GM23248 (cell line): ENCODE measurements at regions not wholly inside any gene's neighbourhood (a gene's known extent, or its start where the extent isn't known, plus 50 kb on each side); places are given as distances from the start of the nearest gene placed in this dataset.
"Not testable (repeated sequence)": the region's sequence is repeated elsewhere in the genome, so short reads cannot be mapped to it uniquely, and the experiment has no call there.

Experiments
- EZH2 ChIP-seq: fragments of 200-600 bp; sonication (generic); IDR thresholded peaks from 2 replicates; pipeline ENCODE4 v1.6.1; 2018; ENCODE audit warnings: antibody characterized with exemption, mild to moderate bottlenecking; ENCODE audit not compliant: insufficient read depth, poor library complexity, severe bottlenecking
- EZH2phosphoT487 ChIP-seq: fragments of 200-600 bp; sonication (generic); IDR thresholded peaks from 2 replicates; pipeline ENCODE4 v1.6.1; 2018; ENCODE audit warnings: antibody characterized with exemption, moderate library complexity, mild to moderate bottlenecking, low read depth; ENCODE audit not compliant: insufficient read depth

GRCh38 chr15:20591936-20592335 lies 50.3 kb upstream of the GOLGA6L6 start:
- TF ChIP-seq EZH2, EZH2phosphoT487: not testable (repeated sequence)
